ENCODE measurements at regions not wholly inside any gene's neighbourhood (a gene's known extent, or its start where the extent isn't known, plus 50 kb on each side); places are given as distances from the start of the nearest gene placed in this dataset.

- TF ChIP-seq POLR2A (IDR thresholded peaks at IDR 0.05): no peak
- TF ChIP-seq CTCF (IDR thresholded peaks at IDR 0.05): no peak
These were observed 179.3 kb upstream of the MME start for GRCh38 chr3:154900816-154901215.

All from testis (tissue), 2 donors.